ENCODE measurements at regions not wholly inside any gene's neighbourhood (a gene's known extent, or its start where the extent isn't known, plus 50 kb on each side); places are given as distances from the start of the nearest gene placed in this dataset.

DNA sequence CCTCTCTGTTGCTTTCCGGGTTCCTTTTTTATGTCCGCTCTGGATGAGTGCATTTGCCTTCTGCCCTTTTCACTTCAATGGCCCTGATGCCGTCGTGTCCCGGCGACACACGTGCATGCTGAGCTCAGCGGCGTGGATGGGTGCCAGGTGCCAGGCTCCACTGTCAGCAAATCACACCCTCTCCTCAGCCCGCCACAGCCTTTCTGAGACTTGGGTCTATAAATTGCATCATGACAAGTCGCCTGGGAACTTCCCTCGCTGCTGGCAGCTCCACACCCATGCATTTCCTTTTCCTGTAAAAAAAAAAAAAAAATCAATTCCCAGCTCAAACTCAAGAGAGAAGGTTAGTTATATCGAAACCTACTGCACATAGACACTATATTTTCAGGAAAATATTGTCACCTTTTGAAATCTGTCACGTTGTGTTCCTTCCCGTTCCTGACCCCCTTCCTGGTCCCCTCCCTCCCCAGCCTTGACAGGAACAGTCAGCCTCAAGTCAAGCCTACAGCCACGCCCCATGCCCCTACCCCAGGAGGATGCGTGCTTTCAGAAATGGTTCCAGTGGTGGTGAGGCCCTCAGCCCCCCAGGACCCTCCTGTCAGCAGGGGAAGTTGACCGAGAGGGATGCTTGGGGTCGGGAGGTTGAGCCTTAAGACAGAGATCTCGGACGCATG lies 110.3 kb upstream of the PTCH1 start:
- H3K9me3 Mint-ChIP-seq, result peaks cover 7% of the 10 kb centered on the region; the same call in 1 of the 2 replicates
- no peaks in the 10 kb centered on the region for H3K36me3 Mint-ChIP-seq
- ChIA-PET POLR2A (interaction anchor here (0.5 kb wide), 1 partner anchor 738 kb away, joined by 4 read pairs; no protein-coding TSS in a partner anchor), CTCF (interaction anchor here (1.4 kb wide), 1 partner anchor 109 kb away, joined by 4 read pairs; no protein-coding TSS in a partner anchor)
- no peaks in the 10 kb centered on the region for H3K27me3 Mint-ChIP-seq (ENCODE audit: low read depth)
- peaks cover 4% of the 10 kb centered on the region for H3K4me1 Mint-ChIP-seq
- DNase-seq (ENCODE audit: low spot score) (no peak), ATAC-seq (no peak)
- no peak overlapping the region for H3K4me3 Mint-ChIP-seq
- TF ChIP-seq, protein P1, sequence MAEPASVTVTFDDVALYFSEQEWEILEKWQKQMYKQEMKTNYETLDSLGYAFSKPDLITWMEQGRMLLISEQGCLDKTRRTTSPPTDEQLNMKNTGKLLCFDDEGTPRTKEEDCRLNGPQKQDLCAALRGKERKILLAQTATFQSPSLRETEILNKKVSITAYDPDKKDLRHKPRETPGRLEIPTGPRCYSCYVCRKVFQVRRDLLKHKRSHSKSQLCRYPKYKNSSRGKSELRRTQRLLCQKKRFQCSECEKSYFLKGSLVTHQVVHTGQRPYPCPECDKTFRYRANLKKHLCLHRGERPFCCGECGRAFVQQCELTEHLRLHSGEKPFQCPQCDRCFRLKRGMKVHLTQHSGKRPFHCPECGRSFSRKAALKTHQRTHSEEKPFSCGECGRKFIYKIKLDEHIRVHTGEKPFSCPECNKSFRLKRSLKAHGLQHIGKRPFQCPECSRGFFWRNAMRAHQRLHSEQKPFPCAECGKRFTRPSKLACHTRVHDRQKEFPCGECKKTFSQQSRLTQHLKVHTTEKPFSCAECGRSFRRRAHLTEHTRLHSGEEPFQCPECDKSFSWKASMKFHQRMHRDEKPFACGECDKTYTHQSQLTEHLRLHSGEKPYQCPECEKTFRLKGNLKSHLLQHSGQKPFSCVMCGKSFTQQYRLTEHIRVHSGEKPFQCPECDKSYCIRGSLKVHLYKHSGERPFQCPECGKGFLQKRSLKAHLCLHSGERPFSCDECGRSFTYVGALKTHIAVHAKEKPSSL (CRISPR knock-in tag; conservative IDR thresholded peaks at IDR 0.05), result no peak
- TF ChIP-seq KAT7 (CRISPR knock-in tag; IDR thresholded peaks at IDR 0.05; ENCODE audit: borderline replicate concordance) (no peak), ESRRA (CRISPR knock-in tag; IDR thresholded peaks at IDR 0.05; ENCODE audit: borderline replicate concordance) (no peak), JAZF1 (CRISPR knock-in tag; IDR thresholded peaks at IDR 0.05) (no peak), NFATC4 (CRISPR knock-in tag; IDR thresholded peaks at IDR 0.05) (no peak), ATF1 (CRISPR knock-in tag; IDR thresholded peaks at IDR 0.05) (no peak), ZNF423 (CRISPR knock-in tag; IDR thresholded peaks at IDR 0.05) (no peak), PRDM15 (CRISPR knock-in tag; IDR thresholded peaks at IDR 0.05) (no peak), ELF4 (CRISPR knock-in tag; IDR thresholded peaks at IDR 0.05; ENCODE audit: low read depth) (no peak), PRRX2 (CRISPR knock-in tag; IDR thresholded peaks at IDR 0.05) (no peak), CREB1 (CRISPR knock-in tag; IDR thresholded peaks at IDR 0.05) (no peak), ZNF121 (CRISPR knock-in tag; IDR thresholded peaks at IDR 0.05) (no peak)
- TF ChIP-seq, protein P2, sequence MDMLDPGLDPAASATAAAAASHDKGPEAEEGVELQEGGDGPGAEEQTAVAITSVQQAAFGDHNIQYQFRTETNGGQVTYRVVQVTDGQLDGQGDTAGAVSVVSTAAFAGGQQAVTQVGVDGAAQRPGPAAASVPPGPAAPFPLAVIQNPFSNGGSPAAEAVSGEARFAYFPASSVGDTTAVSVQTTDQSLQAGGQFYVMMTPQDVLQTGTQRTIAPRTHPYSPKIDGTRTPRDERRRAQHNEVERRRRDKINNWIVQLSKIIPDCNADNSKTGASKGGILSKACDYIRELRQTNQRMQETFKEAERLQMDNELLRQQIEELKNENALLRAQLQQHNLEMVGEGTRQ (CRISPR knock-in tag; IDR thresholded peaks at IDR 0.05), result no peak
- TF ChIP-seq, protein P3, sequence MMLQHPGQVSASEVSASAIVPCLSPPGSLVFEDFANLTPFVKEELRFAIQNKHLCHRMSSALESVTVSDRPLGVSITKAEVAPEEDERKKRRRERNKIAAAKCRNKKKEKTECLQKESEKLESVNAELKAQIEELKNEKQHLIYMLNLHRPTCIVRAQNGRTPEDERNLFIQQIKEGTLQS (CRISPR knock-in tag; conservative IDR thresholded peaks at IDR 0.05), result no peak
- TF ChIP-seq, protein P4, sequence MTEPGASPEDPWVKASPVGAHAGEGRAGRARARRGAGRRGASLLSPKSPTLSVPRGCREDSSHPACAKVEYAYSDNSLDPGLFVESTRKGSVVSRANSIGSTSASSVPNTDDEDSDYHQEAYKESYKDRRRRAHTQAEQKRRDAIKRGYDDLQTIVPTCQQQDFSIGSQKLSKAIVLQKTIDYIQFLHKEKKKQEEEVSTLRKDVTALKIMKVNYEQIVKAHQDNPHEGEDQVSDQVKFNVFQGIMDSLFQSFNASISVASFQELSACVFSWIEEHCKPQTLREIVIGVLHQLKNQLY (CRISPR knock-in tag; IDR thresholded peaks at IDR 0.05), result no peak
- no peak overlapping the region for H3K27ac Mint-ChIP-seq

GRCh38 chr9:95626341-95626740 lies 109.6 kb upstream of the PTCH1 start:
- Mint-ChIP-seq H3K4me1 (peaks cover 4% of the 10 kb centered on the region), H3K36me3 (no peaks in the 10 kb centered on the region), H3K27me3 (ENCODE audit: low read depth) (no peaks in the 10 kb centered on the region), H3K27ac (no peak overlapping the region), H3K4me3 (no peak overlapping the region), H3K9me3 (peaks cover 7% of the 10 kb centered on the region; the same call in 1 of the 2 replicates)
- DNase-seq (ENCODE audit: low spot score) (no peak), ATAC-seq (no peak)
- CTCF ChIA-PET, result no interaction called here
- POLR2A ChIA-PET, result interaction anchor here (0.5 kb wide), 1 partner anchor 739 kb away, joined by 4 read pairs; no protein-coding TSS in a partner anchor
- TF ChIP-seq AFF4 (CRISPR knock-in tag; IDR thresholded peaks at IDR 0.05; ENCODE audit: borderline replicate concordance) (no peak), E2F1 (CRISPR knock-in tag; IDR thresholded peaks at IDR 0.05) (no peak), ELF4 (CRISPR knock-in tag; IDR thresholded peaks at IDR 0.05; ENCODE audit: low read depth) (no peak), ZNF232 (CRISPR knock-in tag; IDR thresholded peaks at IDR 0.05) (no peak), AR (CRISPR knock-in tag; IDR thresholded peaks at IDR 0.05) (no peak)

Measured in WTC11 (cell line).